Upper lobe of left lung (tissue), 4 donors: ENCODE measurements at regions not wholly inside any gene's neighbourhood (a gene's known extent, or its start where the extent isn't known, plus 50 kb on each side); places are given as distances from the start of the nearest gene placed in this dataset.

ENCODE experiments used
- EP300 ChIP-seq, 4 donors: sonication (generic); formaldehyde crosslinking; IDR thresholded peaks; one replicate each; pipeline ENCODE4 v1.5.1; 2017; ENCODE audit warnings: antibody characterized with exemption in 4 of 4, control low read depth in 2 of 4
- POLR2A ChIP-seq, 4 donors: fragments of 450-650 bp; IDR thresholded peaks; one replicate each; pipeline ENCODE4 v1.5.1; 2016 to 2017; ENCODE audit warnings: antibody characterized with exemption in 4 of 4, mild to moderate bottlenecking in 2 of 4

DNA sequence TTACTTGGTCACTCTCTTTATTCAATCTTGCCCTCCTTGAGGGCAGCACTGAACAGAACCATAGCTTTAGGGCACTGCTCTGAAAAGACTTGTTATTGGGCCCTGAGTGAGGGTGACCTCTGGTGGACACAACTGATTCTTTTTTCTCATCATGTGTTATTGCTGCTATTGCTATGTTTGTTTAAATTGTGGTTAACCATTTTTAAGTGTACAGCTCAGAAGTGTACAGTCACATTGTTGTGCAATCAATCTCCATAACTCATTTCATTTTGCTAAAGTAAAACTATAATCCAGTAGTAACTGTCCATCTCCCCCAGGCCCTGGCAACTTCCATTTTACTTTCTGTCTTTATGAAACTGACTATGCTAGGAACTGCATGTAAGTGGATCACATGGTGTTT lies 351.1 kb upstream of the RIOK2 start:
- TF ChIP-seq EP300 (IDR thresholded peaks at IDR 0.05), result no peak
- no peak for TF ChIP-seq POLR2A (IDR thresholded peaks at IDR 0.05)
